ENCODE measurements at regions not wholly inside any gene's neighbourhood (a gene's known extent, or its start where the extent isn't known, plus 50 kb on each side); places are given as distances from the start of the nearest gene placed in this dataset.

DNA sequence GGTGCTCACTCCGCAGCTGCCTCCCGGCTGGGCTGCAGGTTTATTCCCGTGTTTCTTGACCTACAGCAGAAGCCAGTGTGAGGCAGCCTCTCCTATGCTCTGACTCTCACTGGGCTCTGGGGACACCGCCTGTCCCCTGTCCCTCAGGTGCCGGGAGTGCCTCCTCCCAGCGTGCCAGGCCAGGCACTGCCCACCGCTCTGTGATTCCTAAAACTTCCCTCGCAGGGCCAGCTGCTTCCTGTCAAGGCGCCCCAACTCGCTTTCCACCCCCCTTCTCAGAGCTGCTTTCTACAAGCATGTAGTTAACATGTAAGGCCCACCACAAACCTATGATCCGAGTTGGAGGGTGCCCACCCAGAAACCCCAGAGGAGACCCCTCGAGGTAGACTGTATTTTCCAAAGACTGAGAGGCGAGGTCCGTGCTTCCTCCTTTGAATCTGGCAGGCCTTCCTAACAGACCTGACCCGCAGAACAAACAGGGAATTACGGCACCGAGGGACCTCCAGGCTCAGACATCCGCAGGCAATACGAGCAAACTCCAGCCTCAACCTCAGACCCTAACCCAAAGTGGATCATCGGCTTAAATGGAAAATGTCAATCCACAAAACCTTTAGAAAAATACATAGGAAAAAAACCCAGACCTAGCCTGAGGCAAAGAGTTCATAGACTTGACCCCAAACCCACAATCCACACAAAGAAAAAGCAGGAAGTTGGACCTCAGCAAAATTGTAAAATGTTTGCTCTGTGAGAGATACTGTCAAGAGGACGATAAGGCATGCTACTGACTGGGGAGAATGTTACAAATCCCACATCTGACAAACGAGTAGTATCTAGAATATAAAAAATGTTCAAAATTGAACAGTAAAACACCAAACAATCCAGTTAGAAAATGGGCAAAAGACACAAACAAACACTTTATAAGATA, 121.3 kb upstream of the IQSEC1 start:
- DNase-seq (ENCODE audit: low read depth), result no peak
- TF ChIP-seq, protein P1, sequence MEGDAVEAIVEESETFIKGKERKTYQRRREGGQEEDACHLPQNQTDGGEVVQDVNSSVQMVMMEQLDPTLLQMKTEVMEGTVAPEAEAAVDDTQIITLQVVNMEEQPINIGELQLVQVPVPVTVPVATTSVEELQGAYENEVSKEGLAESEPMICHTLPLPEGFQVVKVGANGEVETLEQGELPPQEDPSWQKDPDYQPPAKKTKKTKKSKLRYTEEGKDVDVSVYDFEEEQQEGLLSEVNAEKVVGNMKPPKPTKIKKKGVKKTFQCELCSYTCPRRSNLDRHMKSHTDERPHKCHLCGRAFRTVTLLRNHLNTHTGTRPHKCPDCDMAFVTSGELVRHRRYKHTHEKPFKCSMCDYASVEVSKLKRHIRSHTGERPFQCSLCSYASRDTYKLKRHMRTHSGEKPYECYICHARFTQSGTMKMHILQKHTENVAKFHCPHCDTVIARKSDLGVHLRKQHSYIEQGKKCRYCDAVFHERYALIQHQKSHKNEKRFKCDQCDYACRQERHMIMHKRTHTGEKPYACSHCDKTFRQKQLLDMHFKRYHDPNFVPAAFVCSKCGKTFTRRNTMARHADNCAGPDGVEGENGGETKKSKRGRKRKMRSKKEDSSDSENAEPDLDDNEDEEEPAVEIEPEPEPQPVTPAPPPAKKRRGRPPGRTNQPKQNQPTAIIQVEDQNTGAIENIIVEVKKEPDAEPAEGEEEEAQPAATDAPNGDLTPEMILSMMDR (IDR thresholded peaks at IDR 0.05; ENCODE audit: insufficient read depth, low read depth, low read length, missing control alignments), result no peak
- no peak overlapping the region for H3K4me3 ChIP-seq (ENCODE audit: low read length)

DNA sequence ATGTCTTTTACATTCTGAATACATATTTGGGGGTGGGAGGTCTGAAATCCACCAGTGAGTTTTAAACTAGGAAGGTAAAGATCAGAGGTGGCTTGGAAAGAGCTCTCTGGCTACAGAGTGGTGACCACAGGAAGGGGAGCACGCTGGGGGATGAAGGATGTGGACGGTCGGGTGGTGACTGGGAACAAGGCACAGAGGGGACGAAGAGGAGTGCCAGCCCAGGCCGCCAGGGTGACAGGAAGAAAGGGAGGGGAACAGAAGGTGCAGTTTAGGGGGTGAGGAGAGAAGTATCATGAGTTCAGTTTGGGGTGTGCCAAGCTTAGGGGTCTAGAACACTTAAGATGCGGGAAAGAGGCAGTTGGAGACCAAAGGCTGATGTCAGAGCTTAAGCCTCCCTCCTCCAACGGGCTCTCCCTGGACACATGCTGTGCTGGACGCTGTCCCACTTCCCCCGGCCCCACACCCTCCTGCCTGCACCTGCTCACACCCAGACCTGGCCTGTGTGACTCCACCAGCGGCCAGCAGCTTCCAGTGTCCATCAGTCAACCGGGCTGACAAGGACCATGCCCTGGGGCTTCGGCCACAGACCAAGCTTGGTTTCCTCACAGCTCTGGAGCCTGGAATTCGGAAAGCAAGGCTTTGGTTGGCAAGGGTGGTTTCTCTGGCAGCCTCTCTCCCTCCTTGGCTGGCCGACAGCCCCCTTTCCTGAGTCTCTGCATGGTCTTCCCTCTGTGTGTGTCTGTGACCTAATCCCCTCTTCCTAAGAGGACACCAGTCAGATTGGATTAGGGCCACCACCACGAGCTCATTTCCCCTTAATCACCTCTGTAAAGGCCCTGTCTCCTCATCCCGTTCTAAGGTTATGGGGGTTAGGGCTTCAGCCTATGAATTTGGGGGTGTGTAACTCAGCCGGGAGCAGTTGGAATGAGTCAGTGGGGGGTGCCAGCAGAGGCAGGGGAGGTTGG, 120.4 kb upstream of the IQSEC1 start:
- DNase-seq (ENCODE audit: low read depth), result no peak
- TF ChIP-seq, protein P1 (IDR thresholded peaks at IDR 0.05; ENCODE audit: insufficient read depth, low read depth, low read length, missing control alignments), result no peak
- no peak overlapping the region for H3K4me3 ChIP-seq (ENCODE audit: low read length)

DNA sequence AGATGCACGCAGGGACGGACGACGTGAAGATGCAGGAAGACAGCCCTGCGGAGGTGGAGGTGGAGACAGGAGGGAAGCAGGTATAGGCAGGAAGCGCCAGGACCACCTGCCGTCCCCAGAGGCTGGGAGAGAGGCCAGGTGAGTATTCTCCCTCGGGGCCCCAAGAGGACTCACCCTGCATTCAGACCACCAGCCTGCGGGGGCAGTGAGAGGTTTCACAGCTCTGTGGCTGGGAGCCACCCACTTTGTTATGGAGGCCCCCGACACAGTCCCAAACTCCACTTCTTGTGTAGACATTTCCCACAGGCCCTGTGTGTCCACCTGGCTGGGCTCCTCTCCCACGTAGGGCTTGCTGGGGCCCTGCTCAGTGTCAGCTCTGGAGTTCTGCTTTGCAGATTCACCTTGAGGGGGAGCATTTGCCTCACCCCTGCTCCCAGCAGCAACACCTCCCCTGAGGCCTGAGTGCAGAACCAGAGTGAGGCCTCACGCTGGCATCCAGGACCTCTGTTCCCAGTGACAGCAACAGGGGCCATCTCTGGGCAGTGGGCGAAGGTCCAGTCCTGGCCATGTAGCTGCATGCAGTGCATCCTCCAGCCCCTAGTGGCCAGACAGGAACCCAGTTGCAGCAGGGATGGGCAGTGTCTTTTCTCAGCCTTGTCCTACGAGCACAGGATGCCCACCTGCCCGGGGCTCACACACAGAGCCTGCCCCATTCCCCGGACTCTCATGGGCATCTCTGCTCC, 119.4 kb upstream of the IQSEC1 start:
- TF ChIP-seq, protein P1 (IDR thresholded peaks at IDR 0.05; ENCODE audit: insufficient read depth, low read depth, low read length, missing control alignments), result peak; percentile 32
- H3K4me3 ChIP-seq (ENCODE audit: low read length), result no peak overlapping the region
- no peak for DNase-seq (ENCODE audit: low read depth)

DNA sequence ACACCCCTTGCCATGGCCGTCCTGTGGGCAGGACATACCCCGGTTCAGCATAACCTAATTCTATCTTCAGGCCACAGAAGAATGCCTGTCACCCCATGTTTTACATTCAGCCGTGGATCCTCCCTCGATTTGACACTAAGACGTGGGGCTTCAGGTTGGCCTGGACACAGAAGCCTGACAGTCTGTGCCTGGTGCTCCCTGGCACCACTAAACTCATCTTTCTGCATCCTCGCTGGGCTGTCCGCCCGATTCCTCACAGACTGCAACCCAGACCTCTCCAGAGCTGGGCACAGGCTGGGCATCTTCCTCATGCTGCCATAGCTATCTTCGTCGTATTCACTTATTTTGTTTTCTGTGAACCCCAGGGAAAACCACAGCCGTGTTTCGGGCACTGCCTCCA, 117.8 kb upstream of the IQSEC1 start:
- TF ChIP-seq, protein P1 (IDR thresholded peaks at IDR 0.05; ENCODE audit: insufficient read depth, low read depth, low read length, missing control alignments), result no peak
- H3K4me3 ChIP-seq (ENCODE audit: low read length), result no peak overlapping the region
- DNase-seq (ENCODE audit: low read depth), result no peak

DNA sequence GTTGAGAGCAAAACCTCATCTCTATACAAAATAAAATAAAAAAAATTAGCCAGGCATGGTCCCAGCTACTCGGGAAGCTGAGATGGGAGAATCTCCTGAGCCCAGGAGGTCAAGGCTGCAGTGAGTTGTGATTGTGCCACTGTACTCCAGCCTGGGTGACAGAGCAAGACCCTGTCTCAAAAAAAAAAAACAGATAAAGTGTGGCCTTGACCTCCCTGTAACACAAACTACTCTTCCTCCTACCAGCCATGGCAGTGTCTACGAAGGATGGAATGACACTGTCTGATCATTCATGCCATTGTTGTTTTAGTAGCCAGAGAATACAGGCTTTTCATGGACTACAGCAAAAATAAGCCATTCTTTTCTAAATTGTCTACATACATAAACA, 117.1 kb upstream of the IQSEC1 start:
- no peak overlapping the region for H3K4me3 ChIP-seq (ENCODE audit: low read length)
- TF ChIP-seq, protein P1 (IDR thresholded peaks at IDR 0.05; ENCODE audit: insufficient read depth, low read depth, low read length, missing control alignments), result no peak
- no peak for DNase-seq (ENCODE audit: low read depth)

DNA sequence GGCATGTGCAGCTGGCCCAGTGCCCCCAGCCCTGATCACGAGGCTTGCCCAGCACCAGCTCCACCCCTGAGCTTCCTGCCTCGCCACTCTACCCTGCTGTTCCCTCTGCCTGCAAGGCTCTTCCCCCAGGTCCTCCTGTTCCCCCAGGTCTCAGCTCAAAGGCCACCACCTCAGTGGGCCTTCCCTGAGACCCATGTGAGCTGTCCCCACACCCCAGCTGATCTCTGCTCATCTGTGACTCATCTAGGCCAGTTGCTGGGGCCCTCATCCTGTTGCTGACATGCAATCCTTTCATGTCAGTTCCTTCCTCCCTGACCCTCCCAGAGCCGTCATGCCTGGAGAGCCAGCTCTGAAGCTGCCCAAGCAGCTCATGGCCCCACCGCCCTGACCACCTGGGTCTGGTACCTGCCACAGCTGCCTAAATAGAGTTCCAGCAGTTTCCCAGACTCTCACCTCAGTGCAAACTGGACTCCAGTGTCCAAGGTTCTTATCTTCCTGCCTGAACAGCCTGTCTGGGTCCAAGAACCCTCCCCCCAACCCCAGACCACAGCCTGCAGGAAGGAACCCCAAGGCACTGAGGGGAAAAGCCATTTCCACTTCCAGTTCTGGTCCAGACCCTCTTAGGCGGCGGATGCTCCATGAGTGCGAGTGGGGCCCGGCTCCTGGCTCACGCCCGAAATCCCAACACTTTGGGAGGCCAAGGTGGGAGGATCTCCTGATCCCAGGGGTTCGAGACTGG, 116.6 kb upstream of the IQSEC1 start:
- no peak overlapping the region for H3K4me3 ChIP-seq (ENCODE audit: low read length)
- DNase-seq (ENCODE audit: low read depth), result peak; percentile 17
- TF ChIP-seq, protein P1 (IDR thresholded peaks at IDR 0.05; ENCODE audit: insufficient read depth, low read depth, low read length, missing control alignments), result no peak
